RWPE2 (cell line): ENCODE measurements at regions not wholly inside any gene's neighbourhood (a gene's known extent, or its start where the extent isn't known, plus 50 kb on each side); places are given as distances from the start of the nearest gene placed in this dataset.

Source experiments
- ATAC-seq: fragments of 200-7000 bp; cut with Tn5 transposase; 3 replicates; pipeline ENCODE4 v1.9.1; 2021; ENCODE audit warnings: low read depth
- DNase-seq: peaks from one replicate; pipeline ENCODE4 v3.0.0-alpha.2; 2020; ENCODE audit warnings: low spot score
- H3K27ac ChIP-seq: fragments of 450-650 bp; 2 replicates; pipeline ENCODE4 v1.5.1; 2017; ENCODE audit warnings: mild to moderate bottlenecking; ENCODE audit not compliant: poor library complexity, severe bottlenecking
- H3K27me3 ChIP-seq: fragments of 250-450 bp; sonication (Bioruptor Pico); 2 replicates; pipeline ENCODE4 v1.5.1; 2021; ENCODE audit warnings: mild to moderate bottlenecking, moderate library complexity; ENCODE audit not compliant: insufficient read depth, poor library complexity, severe bottlenecking
- H3K36me3 ChIP-seq: fragments of 250-450 bp; sonication (Bioruptor Pico); 2 replicates; pipeline ENCODE4 v1.5.1; 2020; ENCODE audit warnings: low read depth, mild to moderate bottlenecking, moderate library complexity
- H3K4me1 ChIP-seq: fragments of 250-450 bp; sonication (Bioruptor Pico); 2 replicates; pipeline ENCODE4 v1.5.1; 2021; ENCODE audit warnings: mild to moderate bottlenecking, moderate library complexity; ENCODE audit not compliant: insufficient read depth, poor library complexity, severe bottlenecking
- H3K4me3 ChIP-seq: fragments of 250-450 bp; sonication (Bioruptor Pico); 2 replicates; pipeline ENCODE4 v1.5.1; 2021; ENCODE audit warnings: mild to moderate bottlenecking, moderate library complexity; ENCODE audit not compliant: severe bottlenecking
- H3K9me3 ChIP-seq: fragments of 250-450 bp; sonication (Bioruptor Pico); 2 replicates; pipeline ENCODE4 v1.5.1; 2021; ENCODE audit warnings: mild to moderate bottlenecking, moderate library complexity; ENCODE audit not compliant: severe bottlenecking
- TF ChIP-seq, protein P1 (sequence below): fragments of 450-650 bp; IDR thresholded peaks from one replicate; pipeline ENCODE4 v1.5.1; 2017; ENCODE audit warnings: mild to moderate bottlenecking, moderate library complexity; ENCODE audit not compliant: poor library complexity, severe bottlenecking

DNA sequence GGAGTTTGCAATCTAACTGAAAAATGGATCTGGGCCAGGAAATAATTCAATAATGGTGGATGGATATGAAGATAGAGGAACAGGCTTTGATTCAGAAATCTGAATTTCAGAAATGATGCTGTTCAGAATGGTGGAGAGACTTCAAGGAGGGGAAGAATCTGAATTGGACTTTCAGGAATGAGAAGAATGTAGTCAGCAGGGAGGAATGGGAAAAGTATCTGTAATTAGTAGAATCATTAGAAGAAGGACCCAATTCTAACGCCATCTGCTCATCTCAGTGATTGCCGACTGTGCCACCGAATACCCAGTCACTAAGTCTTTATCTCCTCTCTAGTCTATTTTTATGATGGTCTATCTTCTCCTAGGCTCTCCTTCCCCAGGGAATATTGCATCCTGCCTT is 363.2 kb downstream of the GALC start:
- H3K27me3 ChIP-seq, result peaks cover 14% of the 10 kb centered on the region
- ATAC-seq (no peak), DNase-seq (no peak)
- H3K4me3 ChIP-seq, result no peak overlapping the region
- H3K4me1 ChIP-seq, result no peaks in the 10 kb centered on the region
- no peaks in the 10 kb centered on the region for H3K36me3 ChIP-seq
- H3K27ac ChIP-seq, result no peak overlapping the region
- TF ChIP-seq, protein P1, sequence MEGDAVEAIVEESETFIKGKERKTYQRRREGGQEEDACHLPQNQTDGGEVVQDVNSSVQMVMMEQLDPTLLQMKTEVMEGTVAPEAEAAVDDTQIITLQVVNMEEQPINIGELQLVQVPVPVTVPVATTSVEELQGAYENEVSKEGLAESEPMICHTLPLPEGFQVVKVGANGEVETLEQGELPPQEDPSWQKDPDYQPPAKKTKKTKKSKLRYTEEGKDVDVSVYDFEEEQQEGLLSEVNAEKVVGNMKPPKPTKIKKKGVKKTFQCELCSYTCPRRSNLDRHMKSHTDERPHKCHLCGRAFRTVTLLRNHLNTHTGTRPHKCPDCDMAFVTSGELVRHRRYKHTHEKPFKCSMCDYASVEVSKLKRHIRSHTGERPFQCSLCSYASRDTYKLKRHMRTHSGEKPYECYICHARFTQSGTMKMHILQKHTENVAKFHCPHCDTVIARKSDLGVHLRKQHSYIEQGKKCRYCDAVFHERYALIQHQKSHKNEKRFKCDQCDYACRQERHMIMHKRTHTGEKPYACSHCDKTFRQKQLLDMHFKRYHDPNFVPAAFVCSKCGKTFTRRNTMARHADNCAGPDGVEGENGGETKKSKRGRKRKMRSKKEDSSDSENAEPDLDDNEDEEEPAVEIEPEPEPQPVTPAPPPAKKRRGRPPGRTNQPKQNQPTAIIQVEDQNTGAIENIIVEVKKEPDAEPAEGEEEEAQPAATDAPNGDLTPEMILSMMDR, result no peak
- no peaks in the 10 kb centered on the region for H3K9me3 ChIP-seq

DNA sequence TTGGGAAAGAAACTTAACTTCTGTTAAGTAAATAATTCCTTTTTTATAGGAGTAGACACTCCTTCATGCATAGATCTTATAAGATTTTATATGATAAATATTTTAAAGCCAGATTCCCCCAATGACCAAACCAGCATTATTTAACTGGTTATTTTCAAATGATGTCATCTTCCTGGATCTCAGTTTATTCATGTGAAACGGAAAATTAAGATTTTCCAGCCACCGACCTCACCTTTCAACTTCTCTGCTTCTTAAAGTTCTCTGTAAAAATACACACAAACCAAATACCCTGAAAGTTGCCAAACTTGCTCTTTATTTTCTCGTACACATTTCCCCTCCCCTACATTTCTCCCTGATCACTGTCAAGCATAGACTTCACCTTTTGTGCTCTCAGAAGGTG is 364.2 kb downstream of the GALC start:
- TF ChIP-seq, protein P1, result no peak
- DNase-seq (no peak), ATAC-seq (no peak)
- no peaks in the 10 kb centered on the region for H3K36me3 ChIP-seq
- no peaks in the 10 kb centered on the region for H3K4me1 ChIP-seq
- no peak overlapping the region for H3K27ac ChIP-seq
- no peak overlapping the region for H3K4me3 ChIP-seq
- H3K27me3 ChIP-seq, result peaks cover 14% of the 10 kb centered on the region
- no peaks in the 10 kb centered on the region for H3K9me3 ChIP-seq

DNA sequence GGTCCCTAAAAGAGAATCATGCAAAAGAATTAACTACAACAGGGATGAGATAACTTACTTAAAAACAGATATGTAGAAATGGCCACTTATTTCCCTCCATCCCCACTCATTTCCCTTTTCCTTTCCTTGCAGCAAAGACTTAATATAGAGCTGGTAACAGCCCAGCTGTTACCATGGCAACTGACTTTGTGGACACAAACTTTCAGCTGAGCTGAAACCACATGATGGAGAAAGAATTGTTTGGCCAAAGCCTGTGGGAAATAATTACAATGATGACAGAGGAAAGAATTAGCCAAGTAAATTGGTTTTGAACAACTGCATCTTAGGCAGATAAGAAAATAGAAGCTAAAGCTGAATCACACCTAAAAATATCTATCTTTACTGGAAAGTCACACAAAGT is 364.9 kb downstream of the GALC start:
- Histone ChIP-seq H3K4me3 (no peak overlapping the region), H3K27ac (no peak overlapping the region), H3K36me3 (no peaks in the 10 kb centered on the region), H3K4me1 (no peaks in the 10 kb centered on the region), H3K27me3 (peaks cover 14% of the 10 kb centered on the region), H3K9me3 (no peaks in the 10 kb centered on the region)
- TF ChIP-seq, protein P1, result no peak
- ATAC-seq (no peak), DNase-seq (no peak)

DNA sequence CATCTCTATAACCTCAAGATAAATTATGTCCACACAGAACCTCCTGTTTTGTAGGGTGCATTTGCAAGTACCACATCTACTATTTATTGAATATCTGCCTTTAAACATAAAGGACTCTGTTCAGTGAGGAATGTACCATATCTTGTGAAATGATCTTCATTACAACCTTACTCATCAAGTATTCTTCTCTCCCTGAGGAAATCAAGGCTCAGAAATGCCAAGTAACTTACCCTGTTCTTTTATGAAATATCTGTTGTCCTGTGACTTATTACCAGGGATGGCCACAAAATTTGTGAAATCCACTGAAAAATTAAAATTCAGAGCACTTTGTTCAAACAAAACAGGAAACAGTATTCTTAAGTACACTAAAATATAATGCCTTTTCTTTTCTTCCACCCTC is 366.7 kb downstream of the GALC start:
- no peaks in the 10 kb centered on the region for H3K36me3 ChIP-seq
- H3K27ac ChIP-seq, result no peak overlapping the region
- DNase-seq, result no peak
- H3K9me3 ChIP-seq, result no peaks in the 10 kb centered on the region
- peaks cover 14% of the 10 kb centered on the region for H3K27me3 ChIP-seq
- TF ChIP-seq, protein P1, result no peak
- no peak for ATAC-seq
- H3K4me1 ChIP-seq, result no peaks in the 10 kb centered on the region
- H3K4me3 ChIP-seq, result no peak overlapping the region

DNA sequence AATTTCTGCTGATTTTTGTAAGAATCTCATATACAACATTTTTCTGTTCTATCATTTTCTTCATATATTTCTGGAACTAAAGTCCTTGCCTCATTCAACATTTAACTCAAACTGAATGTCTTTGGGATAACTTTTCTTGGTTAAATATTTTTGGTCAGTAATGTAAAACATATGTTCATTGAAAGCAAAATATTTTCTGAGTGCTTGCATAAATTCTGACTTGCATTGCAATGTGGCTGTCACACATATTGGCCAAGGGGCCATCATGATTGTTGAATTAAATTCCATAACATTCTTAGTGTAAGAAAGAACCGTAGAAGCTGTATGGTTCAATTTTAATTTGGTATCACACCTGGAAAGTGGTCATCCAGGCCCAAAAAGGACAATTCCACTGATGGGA is 369.4 kb downstream of the GALC start:
- H3K27ac ChIP-seq, result no peak overlapping the region
- H3K27me3 ChIP-seq, result no peaks in the 10 kb centered on the region
- DNase-seq (no peak), ATAC-seq (no peak)
- no peak overlapping the region for H3K4me3 ChIP-seq
- no peaks in the 10 kb centered on the region for H3K36me3 ChIP-seq
- H3K9me3 ChIP-seq, result no peaks in the 10 kb centered on the region
- TF ChIP-seq, protein P1, result no peak
- H3K4me1 ChIP-seq, result no peaks in the 10 kb centered on the region
